Sigmoid colon (tissue), 6 donors: ENCODE measurements at regions not wholly inside any gene's neighbourhood (a gene's known extent, or its start where the extent isn't known, plus 50 kb on each side); places are given as distances from the start of the nearest gene placed in this dataset.

Experiments used
- DNase-seq: peaks from one replicate; pipeline ENCODE4 v3.0.0-alpha.2; 2019
- H3K27ac ChIP-seq, 4 donors: fragments of 200-600 bp; sonication (generic); one replicate each; pipeline ENCODE4 v1.5.1; 2016 to 2019; ENCODE audit warnings: mild to moderate bottlenecking in 1 of 4
- H3K27me3 ChIP-seq, 3 donors: fragments of 200-600 bp; sonication (generic); one replicate each; pipeline ENCODE4 v1.5.1; 2019; ENCODE audit warnings: mild to moderate bottlenecking in 1 of 3
- H3K36me3 ChIP-seq, 4 donors: fragments of 200-600 bp; sonication (generic); one replicate each; pipeline ENCODE4 v1.5.1; 2016 to 2019
- H3K4me1 ChIP-seq, 4 donors: fragments of 200-600 bp; sonication (generic); one replicate each; pipeline ENCODE4 v1.5.1; 2017 to 2019
- H3K4me3 ChIP-seq, 4 donors: fragments of 200-600 bp; sonication (generic); one replicate each; pipeline ENCODE4 v1.5.1; 2017 to 2019; ENCODE audit warnings: mild to moderate bottlenecking in 2 of 4, moderate library complexity in 1 of 4
- H3K9me3 ChIP-seq, 4 donors: fragments of 200-600 bp in 3 of 4; sonication (generic) in 3 of 4; one replicate each; pipeline versions ENCODE4 v1.5.1 to v1.6.1; 2013 to 2019
- EP300 ChIP-seq, 4 donors: sonication (generic); formaldehyde crosslinking; IDR thresholded peaks; one replicate each; pipeline ENCODE4 v1.6.1; 2017; ENCODE audit warnings: antibody characterized with exemption in 4 of 4
- POLR2A ChIP-seq, 2 donors: fragments of 450-650 bp; IDR thresholded peaks; one replicate each; pipeline ENCODE4 v1.6.1; 2016; ENCODE audit warnings: antibody characterized with exemption in 2 of 2, mild to moderate bottlenecking in 2 of 2, moderate library complexity in 2 of 2
- POLR2AphosphoS5 ChIP-seq, 4 donors: sonication (generic); formaldehyde crosslinking; IDR thresholded peaks; one replicate each; pipeline ENCODE4 v1.6.1; 2017; ENCODE audit warnings: antibody characterized with exemption in 4 of 4
- WGBS, 2 donors: extraction: QIAGEN DNeasy Blood & Tissue Kit; methylation state at CpG; one replicate each; pipeline ENCODE4 v1.1.7; 2013; 5-methylcytosine and 5-hydroxymethylcytosine counted together
- intact Hi-C: fragments of 100-400 bp; cut with DNase I; formaldehyde crosslinking; loops from one replicate; pipeline ENCODE4 v1.15.1; 2023
- TF ChIP-seq, protein P1 (sequence below), 4 experiments: fragments of 450-650 bp in 3 of 4; fragments of 200-600 bp in 1 of 4; IDR thresholded peaks; one replicate each; pipeline ENCODE4 v1.5.1; 2016 to 2019; ENCODE audit warnings: antibody characterized with exemption in 4 of 4, mild to moderate bottlenecking in 3 of 4, moderate library complexity in 2 of 4
- donor health status: healthy with polysubstance abuse.
- donor health status: healthy.

DNA sequence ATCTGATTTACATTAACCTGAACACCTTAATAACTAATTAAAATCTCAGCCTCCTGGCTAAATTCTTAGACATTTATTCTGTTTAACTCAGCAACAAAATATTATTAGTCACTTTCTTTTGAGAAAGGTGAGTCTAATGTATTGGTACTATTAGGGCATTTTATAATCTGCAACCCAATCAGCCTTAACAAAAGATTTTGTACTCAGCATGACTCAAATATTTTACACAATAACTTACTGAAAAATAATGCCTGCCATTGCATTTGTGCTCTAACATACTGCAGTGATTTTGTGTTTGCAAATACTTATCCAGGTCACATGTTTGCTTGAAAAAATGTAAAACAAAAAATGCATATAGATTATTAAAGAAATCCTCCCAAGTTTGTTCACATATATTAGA lies 1129.9 kb downstream of the TAF11L14 start:
- H3K9me3 ChIP-seq: no peaks in the 10 kb centered on the region
- no peak overlapping the region for H3K4me3 ChIP-seq
- intact Hi-C loops: no loop called here
- TF ChIP-seq POLR2A (IDR thresholded peaks at IDR 0.05) (no peak), POLR2AphosphoS5 (IDR thresholded peaks at IDR 0.05) (no peak), EP300 (IDR thresholded peaks at IDR 0.05) (no peak)
- TF ChIP-seq, protein P1, sequence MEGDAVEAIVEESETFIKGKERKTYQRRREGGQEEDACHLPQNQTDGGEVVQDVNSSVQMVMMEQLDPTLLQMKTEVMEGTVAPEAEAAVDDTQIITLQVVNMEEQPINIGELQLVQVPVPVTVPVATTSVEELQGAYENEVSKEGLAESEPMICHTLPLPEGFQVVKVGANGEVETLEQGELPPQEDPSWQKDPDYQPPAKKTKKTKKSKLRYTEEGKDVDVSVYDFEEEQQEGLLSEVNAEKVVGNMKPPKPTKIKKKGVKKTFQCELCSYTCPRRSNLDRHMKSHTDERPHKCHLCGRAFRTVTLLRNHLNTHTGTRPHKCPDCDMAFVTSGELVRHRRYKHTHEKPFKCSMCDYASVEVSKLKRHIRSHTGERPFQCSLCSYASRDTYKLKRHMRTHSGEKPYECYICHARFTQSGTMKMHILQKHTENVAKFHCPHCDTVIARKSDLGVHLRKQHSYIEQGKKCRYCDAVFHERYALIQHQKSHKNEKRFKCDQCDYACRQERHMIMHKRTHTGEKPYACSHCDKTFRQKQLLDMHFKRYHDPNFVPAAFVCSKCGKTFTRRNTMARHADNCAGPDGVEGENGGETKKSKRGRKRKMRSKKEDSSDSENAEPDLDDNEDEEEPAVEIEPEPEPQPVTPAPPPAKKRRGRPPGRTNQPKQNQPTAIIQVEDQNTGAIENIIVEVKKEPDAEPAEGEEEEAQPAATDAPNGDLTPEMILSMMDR (IDR thresholded peaks at IDR 0.05): no peak
- H3K27ac ChIP-seq: no peak overlapping the region
- DNase-seq: no peak
- no peaks in the 10 kb centered on the region for H3K36me3 ChIP-seq
- H3K4me1 ChIP-seq: no peaks in the 10 kb centered on the region
- no peaks in the 10 kb centered on the region for H3K27me3 ChIP-seq

- intact Hi-C loops: no loop called here
- no peak overlapping the region for H3K27ac ChIP-seq
- H3K9me3 ChIP-seq: no peaks in the 10 kb centered on the region
- no peak overlapping the region for H3K4me3 ChIP-seq
- no peak for DNase-seq
- no peaks in the 10 kb centered on the region for H3K36me3 ChIP-seq
- H3K27me3 ChIP-seq: no peaks in the 10 kb centered on the region
- WGBS, 2 donors: 93 to 96% methylated on average over 2 of the region's 2 CpGs
- no peaks in the 10 kb centered on the region for H3K4me1 ChIP-seq
- TF ChIP-seq POLR2A (IDR thresholded peaks at IDR 0.05): no peak
- TF ChIP-seq EP300 (IDR thresholded peaks at IDR 0.05): no peak
- TF ChIP-seq, protein P1 (IDR thresholded peaks at IDR 0.05): no peak
- TF ChIP-seq POLR2AphosphoS5 (IDR thresholded peaks at IDR 0.05): no peak
These were observed 1131.0 kb downstream of the TAF11L14 start for GRCh38 chr5:18765304-18765703.

- 77 to 84% methylated on average over 6 of the region's 6 CpGs for WGBS, 2 donors
- intact Hi-C loops: no loop called here
- TF ChIP-seq, protein P1 (IDR thresholded peaks at IDR 0.05): no peak
- TF ChIP-seq EP300 (IDR thresholded peaks at IDR 0.05) (no peak), POLR2A (IDR thresholded peaks at IDR 0.05) (no peak), POLR2AphosphoS5 (IDR thresholded peaks at IDR 0.05) (no peak)
- Histone ChIP-seq H3K4me3 (no peak overlapping the region), H3K4me1 (no peaks in the 10 kb centered on the region), H3K27me3 (no peaks in the 10 kb centered on the region), H3K36me3 (no peaks in the 10 kb centered on the region), H3K27ac (no peak overlapping the region), H3K9me3 (no peaks in the 10 kb centered on the region)
- DNase-seq: no peak
These were observed 1136.9 kb downstream of the TAF11L14 start for GRCh38 chr5:18771097-18771610.

DNA sequence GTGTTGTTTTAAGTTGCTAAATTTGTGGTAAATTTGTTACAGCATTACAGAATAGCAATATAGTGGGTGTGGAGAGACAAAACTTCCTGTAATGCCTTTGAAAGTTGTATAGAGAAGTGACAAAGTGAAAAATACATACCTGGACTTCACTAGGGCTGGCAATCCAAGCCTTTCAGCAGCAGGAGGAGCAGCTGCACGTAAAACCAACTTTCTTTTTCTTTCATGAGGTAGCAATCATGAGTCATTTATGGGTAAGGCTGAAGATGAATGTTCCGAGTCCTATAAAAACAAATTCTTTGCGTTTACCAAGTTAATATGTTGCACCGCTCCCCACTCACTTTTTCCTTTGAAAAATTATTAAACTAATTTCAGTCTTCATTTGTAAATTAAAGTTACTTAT lies 1138.2 kb downstream of the TAF11L14 start:
- TF ChIP-seq, protein P1 (IDR thresholded peaks at IDR 0.05): no peak
- no peak for TF ChIP-seq POLR2AphosphoS5 (IDR thresholded peaks at IDR 0.05)
- TF ChIP-seq POLR2A (IDR thresholded peaks at IDR 0.05): no peak
- no peak for TF ChIP-seq EP300 (IDR thresholded peaks at IDR 0.05)

GRCh38 chr5:18778225-18778624 lies 1144.0 kb downstream of the TAF11L14 start:
- intact Hi-C loops: no loop called here
- no peak for DNase-seq
- TF ChIP-seq, protein P1 (IDR thresholded peaks at IDR 0.05): no peak
- TF ChIP-seq EP300 (IDR thresholded peaks at IDR 0.05) (no peak), POLR2AphosphoS5 (IDR thresholded peaks at IDR 0.05) (no peak), POLR2A (IDR thresholded peaks at IDR 0.05) (no peak)
- H3K4me3 ChIP-seq: no peak overlapping the region
- no peaks in the 10 kb centered on the region for H3K4me1 ChIP-seq
- 66 to 78% methylated on average over 1 of the region's 1 CpG for WGBS, 2 donors
- no peaks in the 10 kb centered on the region for H3K27me3 ChIP-seq
- H3K36me3 ChIP-seq: no peaks in the 10 kb centered on the region
- no peak overlapping the region for H3K27ac ChIP-seq
- H3K9me3 ChIP-seq: no peaks in the 10 kb centered on the region

More for the DNA sequence above, 1138.2 kb downstream of the TAF11L14 start:
- no peak for DNase-seq
- 12 to 46% methylated on average over 4 of the region's 4 CpGs for WGBS, 2 donors
- Histone ChIP-seq H3K27me3 (no peaks in the 10 kb centered on the region), H3K36me3 (no peaks in the 10 kb centered on the region), H3K9me3 (no peaks in the 10 kb centered on the region), H3K27ac (no peak overlapping the region), H3K4me1 (no peaks in the 10 kb centered on the region), H3K4me3 (no peak overlapping the region)
- intact Hi-C loops: no loop called here
